DOHH2 (cell line): ENCODE measurements at regions not wholly inside any gene's neighbourhood (a gene's known extent, or its start where the extent isn't known, plus 50 kb on each side); places are given as distances from the start of the nearest gene placed in this dataset.

Experiments used
- H3F3A ChIP-seq: fragments of 200-600 bp; sonication (generic), shearing (Covaris generic); 2 replicates; pipeline ENCODE4 v1.6.0; 2016; ENCODE audit warnings: antibody characterized with exemption, mild to moderate bottlenecking; ENCODE audit not compliant: control insufficient read depth, insufficient read depth
- H3K27ac ChIP-seq: fragments of 200-600 bp; sonication (generic); 2 replicates; pipeline ENCODE4 v1.5.1; 2014; ENCODE audit warnings: low read depth, mild to moderate bottlenecking, low read length, moderate library complexity
- H3K27me3 ChIP-seq: fragments of 200-600 bp; sonication (generic); 2 replicates; pipeline ENCODE4 v1.6.1; 2014; ENCODE audit warnings: mild to moderate bottlenecking, low read length, mixed read lengths; ENCODE audit not compliant: control insufficient read depth
- H3K36me3 ChIP-seq: fragments of 200-600 bp; sonication (generic); 2 replicates; pipeline ENCODE4 v1.6.1; 2014; ENCODE audit warnings: mild to moderate bottlenecking, low read length, moderate library complexity, mixed read lengths; ENCODE audit not compliant: control insufficient read depth
- H3K4me1 ChIP-seq: fragments of 200-600 bp; sonication (generic); 2 replicates; pipeline ENCODE4 v1.6.1; 2014; ENCODE audit warnings: mild to moderate bottlenecking, low read length, mixed read lengths; ENCODE audit not compliant: control insufficient read depth
- H3K4me2 ChIP-seq: fragments of 200-600 bp; sonication (generic); 2 replicates; pipeline ENCODE4 v1.6.0; 2014; ENCODE audit warnings: mild to moderate bottlenecking, low read length, moderate library complexity
- H3K4me3 ChIP-seq: fragments of 200-600 bp; sonication (generic); 2 replicates; pipeline ENCODE4 v1.5.1; 2014; ENCODE audit warnings: mild to moderate bottlenecking, low read length, mixed read lengths
- H3K79me2 ChIP-seq: fragments of 200-600 bp; sonication (generic); 2 replicates; pipeline ENCODE4 v1.6.1; 2014; ENCODE audit warnings: mild to moderate bottlenecking, low read length, mixed read lengths; ENCODE audit not compliant: control insufficient read depth
- H3K9me2 ChIP-seq: fragments of 200-600 bp; sonication (generic); replicated peaks from 2 replicates; pipeline ENCODE4 v1.6.1; 2014; ENCODE audit warnings: mild to moderate bottlenecking, low read length, mixed read lengths; ENCODE audit not compliant: control insufficient read depth
- H3K9me3 ChIP-seq: fragments of 200-600 bp; sonication (generic); 2 replicates; pipeline ENCODE4 v1.6.1; 2014; ENCODE audit warnings: antibody characterized with exemption, low read length, mixed read lengths; ENCODE audit not compliant: control insufficient read depth, insufficient read depth
- H4K20me1 ChIP-seq: fragments of 200-600 bp; sonication (generic); 2 replicates; pipeline ENCODE4 v1.6.0; 2014; ENCODE audit warnings: low read depth, mild to moderate bottlenecking, antibody characterized with exemption, low read length, moderate library complexity; ENCODE audit not compliant: control insufficient read depth, insufficient read depth
- EZH2phosphoT487 ChIP-seq: fragments of 200-600 bp; sonication (generic); IDR thresholded peaks from 2 replicates; pipeline ENCODE4 v1.6.1; 2017; ENCODE audit warnings: borderline replicate concordance, mild to moderate bottlenecking, antibody characterized with exemption, low read length, moderate library complexity, mixed read lengths
- TF ChIP-seq, protein P1 (sequence below): fragments of 200-600 bp; sonication (generic); IDR thresholded peaks from one replicate; pipeline ENCODE4 v1.5.1; 2014; ENCODE audit warnings: antibody characterized with exemption, mild to moderate bottlenecking, low read depth, low read length; ENCODE audit not compliant: poor library complexity, severe bottlenecking

DNA sequence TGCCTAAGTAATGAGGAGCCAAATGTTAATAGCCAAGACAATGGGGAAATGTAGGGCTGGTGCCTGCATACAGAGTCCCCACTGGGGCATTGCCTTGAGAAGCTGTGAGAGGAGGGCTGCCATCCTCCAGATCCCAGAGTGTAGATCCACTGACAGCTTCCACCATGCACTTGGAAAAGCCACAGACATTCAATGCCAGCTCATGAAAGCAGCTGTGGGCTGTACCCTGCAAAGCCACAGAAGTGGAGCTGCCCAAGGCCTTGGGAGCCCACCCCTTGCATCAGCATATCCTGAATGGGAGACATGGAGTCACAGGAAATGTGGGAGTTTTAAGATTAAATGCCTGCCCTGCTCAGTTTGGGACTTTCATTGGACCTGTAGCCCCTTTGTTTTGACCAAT lies 244.7 kb downstream of the BTG1 start:
- Histone ChIP-seq H3K27me3 (no peaks in the 10 kb centered on the region), H3K4me3 (no peak overlapping the region), H4K20me1 (no peaks in the 10 kb centered on the region), H3K9me2 (no peaks in the 10 kb centered on the region), H3F3A (no peaks in the 10 kb centered on the region), H3K36me3 (no peaks in the 10 kb centered on the region), H3K9me3 (no peaks in the 10 kb centered on the region), H3K79me2 (no peaks in the 10 kb centered on the region), H3K4me1 (no peaks in the 10 kb centered on the region), H3K4me2 (no peak overlapping the region), H3K27ac (no peak overlapping the region)
- TF ChIP-seq, protein P1, sequence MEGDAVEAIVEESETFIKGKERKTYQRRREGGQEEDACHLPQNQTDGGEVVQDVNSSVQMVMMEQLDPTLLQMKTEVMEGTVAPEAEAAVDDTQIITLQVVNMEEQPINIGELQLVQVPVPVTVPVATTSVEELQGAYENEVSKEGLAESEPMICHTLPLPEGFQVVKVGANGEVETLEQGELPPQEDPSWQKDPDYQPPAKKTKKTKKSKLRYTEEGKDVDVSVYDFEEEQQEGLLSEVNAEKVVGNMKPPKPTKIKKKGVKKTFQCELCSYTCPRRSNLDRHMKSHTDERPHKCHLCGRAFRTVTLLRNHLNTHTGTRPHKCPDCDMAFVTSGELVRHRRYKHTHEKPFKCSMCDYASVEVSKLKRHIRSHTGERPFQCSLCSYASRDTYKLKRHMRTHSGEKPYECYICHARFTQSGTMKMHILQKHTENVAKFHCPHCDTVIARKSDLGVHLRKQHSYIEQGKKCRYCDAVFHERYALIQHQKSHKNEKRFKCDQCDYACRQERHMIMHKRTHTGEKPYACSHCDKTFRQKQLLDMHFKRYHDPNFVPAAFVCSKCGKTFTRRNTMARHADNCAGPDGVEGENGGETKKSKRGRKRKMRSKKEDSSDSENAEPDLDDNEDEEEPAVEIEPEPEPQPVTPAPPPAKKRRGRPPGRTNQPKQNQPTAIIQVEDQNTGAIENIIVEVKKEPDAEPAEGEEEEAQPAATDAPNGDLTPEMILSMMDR = no peak
- TF ChIP-seq EZH2phosphoT487 = no peak

DNA sequence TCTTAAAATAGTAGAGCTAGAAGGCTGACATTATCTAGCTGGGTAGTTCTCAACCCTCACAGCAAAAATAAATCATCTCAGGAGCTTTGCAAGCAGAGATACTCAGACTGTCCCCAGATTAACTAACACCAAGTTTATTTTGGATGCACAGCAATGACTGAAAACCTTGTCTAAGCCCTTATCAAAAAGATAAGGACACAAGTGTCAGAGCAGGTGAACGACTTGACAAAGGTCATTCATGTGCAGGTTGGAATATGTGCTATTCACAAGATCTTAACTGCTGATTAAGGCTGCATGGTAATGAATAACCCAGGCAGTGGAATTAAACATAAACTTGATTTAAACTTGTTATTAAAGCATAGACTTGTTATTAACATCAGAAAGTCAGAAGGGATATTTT lies 246.6 kb downstream of the BTG1 start:
- H3K4me1 ChIP-seq = no peaks in the 10 kb centered on the region
- no peak overlapping the region for H3K4me3 ChIP-seq
- H3K79me2 ChIP-seq = no peaks in the 10 kb centered on the region
- no peaks in the 10 kb centered on the region for H3K27me3 ChIP-seq
- no peaks in the 10 kb centered on the region for H4K20me1 ChIP-seq
- H3F3A ChIP-seq = no peaks in the 10 kb centered on the region
- no peaks in the 10 kb centered on the region for H3K36me3 ChIP-seq
- no peak overlapping the region for H3K4me2 ChIP-seq
- no peak for TF ChIP-seq EZH2phosphoT487
- TF ChIP-seq, protein P1 = no peak
- H3K9me2 ChIP-seq = no peaks in the 10 kb centered on the region
- H3K27ac ChIP-seq = no peak overlapping the region
- H3K9me3 ChIP-seq = no peaks in the 10 kb centered on the region

- H3K9me3 ChIP-seq = no peaks in the 10 kb centered on the region
- H3K4me3 ChIP-seq = no peak overlapping the region
- no peak overlapping the region for H3K4me2 ChIP-seq
- no peaks in the 10 kb centered on the region for H3K4me1 ChIP-seq
- no peaks in the 10 kb centered on the region for H3K36me3 ChIP-seq
- H3K79me2 ChIP-seq = no peaks in the 10 kb centered on the region
- no peaks in the 10 kb centered on the region for H3F3A ChIP-seq
- TF ChIP-seq, protein P1 = no peak
- TF ChIP-seq EZH2phosphoT487 = no peak
- H3K9me2 ChIP-seq = no peaks in the 10 kb centered on the region
- H4K20me1 ChIP-seq = no peaks in the 10 kb centered on the region
- no peaks in the 10 kb centered on the region for H3K27me3 ChIP-seq
- H3K27ac ChIP-seq = no peak overlapping the region
Measured at GRCh38 chr12:91897025-91897515, 248.6 kb downstream of the BTG1 start.
